ENCODE measurements at regions not wholly inside any gene's neighbourhood (a gene's known extent, or its start where the extent isn't known, plus 50 kb on each side); places are given as distances from the start of the nearest gene placed in this dataset.

- TF ChIP-seq POLR2A (IDR thresholded peaks at IDR 0.05; ENCODE audit: low read depth) = no peak
- TF ChIP-seq POLR2AphosphoS5 (IDR thresholded peaks at IDR 0.05) = no peak
- no peak for TF ChIP-seq CTCF (IDR thresholded peaks at IDR 0.05)
- TF ChIP-seq EP300 (IDR thresholded peaks at IDR 0.05) = no peak
Observed at GRCh38 chrX:93466383-93466782, 207.0 kb downstream of the NAP1L3 start.
